ENCODE measurements at regions not wholly inside any gene's neighbourhood (a gene's known extent, or its start where the extent isn't known, plus 50 kb on each side); places are given as distances from the start of the nearest gene placed in this dataset.
"Not testable (repeated sequence)": the region's sequence is repeated elsewhere in the genome, so short reads cannot be mapped to it uniquely, and the experiment has no call there.

- intact Hi-C loops (cut with DNase I): no loop called here
- Histone ChIP-seq H3K4me1 (no peaks in the 10 kb centered on the region), H3K9me3 (no peaks in the 10 kb centered on the region), H3K36me3 (replicated peaks in 1 of 2; ENCODE audit: insufficient read depth in 1 of 2, low read depth in 2 of 2) (no peaks in the 10 kb centered on the region), H3K4me3 (no peak overlapping the region), H3K27ac (no peak overlapping the region), H3K27me3 (no peaks in the 10 kb centered on the region)
- ATAC-seq (no peak), DNase-seq (no peak)
- TF ChIP-seq CTCF (IDR thresholded peaks at IDR 0.05) (no peak), POLR2A (IDR thresholded peaks at IDR 0.05) (no peak)
- 35 to 40% methylated on average over 1 of the region's 1 CpG for WGBS, 2 donors
Observed at GRCh38 chr10:65046831-65047230, 1525.6 kb downstream of the REEP3 start.

GRCh38 chr10:65052111-65052510 lies 1530.9 kb downstream of the REEP3 start:
- intact Hi-C loops (cut with DNase I): not testable (repeated sequence)

GRCh38 chr10:65053397-65053796 lies 1532.2 kb downstream of the REEP3 start:
- H3K4me3 ChIP-seq; H3K27ac ChIP-seq; H3K27me3 ChIP-seq; DNase-seq; H3K9me3 ChIP-seq; ATAC-seq; H3K36me3 ChIP-seq (replicated peaks in 1 of 2; ENCODE audit: insufficient read depth in 1 of 2, low read depth in 2 of 2); intact Hi-C loops (cut with DNase I); H3K4me1 ChIP-seq: not testable (repeated sequence)
- WGBS, 2 donors: 86 to 95% methylated on average over 16 to 18 of the region's 18 CpGs

More at GRCh38 chr10:65052111-65052510, 1530.9 kb downstream of the REEP3 start:
- DNase-seq; ATAC-seq; H3K9me3 ChIP-seq; H3K27me3 ChIP-seq; H3K36me3 ChIP-seq (replicated peaks in 1 of 2; ENCODE audit: insufficient read depth in 1 of 2, low read depth in 2 of 2); H3K27ac ChIP-seq; H3K4me1 ChIP-seq; H3K4me3 ChIP-seq: not testable (repeated sequence)
- WGBS, 2 donors: 88 to 90% methylated on average over 6 to 13 of the region's 22 CpGs

GRCh38 chr10:65053831-65054351 lies 1532.7 kb downstream of the REEP3 start:
- H3K9me3 ChIP-seq; H3K27ac ChIP-seq; H3K27me3 ChIP-seq; intact Hi-C loops (cut with DNase I); H3K36me3 ChIP-seq (replicated peaks in 1 of 2; ENCODE audit: insufficient read depth in 1 of 2, low read depth in 2 of 2); H3K4me3 ChIP-seq; ATAC-seq; H3K4me1 ChIP-seq; DNase-seq: not testable (repeated sequence)
- 56 to 89% methylated on average over 8 to 46 of the region's 46 CpGs for WGBS, 2 donors

- H3K4me1 ChIP-seq; H3K36me3 ChIP-seq (replicated peaks in 1 of 2; ENCODE audit: insufficient read depth in 1 of 2, low read depth in 2 of 2); H3K9me3 ChIP-seq; H3K27me3 ChIP-seq; ATAC-seq; intact Hi-C loops (cut with DNase I); H3K27ac ChIP-seq; DNase-seq; H3K4me3 ChIP-seq: not testable (repeated sequence)
- 79 to 83% methylated on average over 12 of the region's 12 CpGs for WGBS, 2 donors
Observed at GRCh38 chr10:65054701-65055100, 1533.5 kb downstream of the REEP3 start.

GRCh38 chr10:65065278-65065677 lies 1544.1 kb downstream of the REEP3 start:
- ATAC-seq (no peak), DNase-seq (no peak)
- H3K9me3 ChIP-seq: no peaks in the 10 kb centered on the region
- H3K36me3 ChIP-seq (replicated peaks in 1 of 2; ENCODE audit: insufficient read depth in 1 of 2, low read depth in 2 of 2): no peaks in the 10 kb centered on the region
- WGBS, 2 donors: 67 to 80% methylated on average over 1 of the region's 1 CpG
- H3K4me3 ChIP-seq: no peak overlapping the region
- TF ChIP-seq CTCF (IDR thresholded peaks at IDR 0.05): no peak
- no peak for TF ChIP-seq POLR2A (IDR thresholded peaks at IDR 0.05)
- intact Hi-C loops (cut with DNase I): no loop called here
- H3K27ac ChIP-seq: no peak overlapping the region
- no peaks in the 10 kb centered on the region for H3K4me1 ChIP-seq
- no peaks in the 10 kb centered on the region for H3K27me3 ChIP-seq

GRCh38 chr10:65083222-65083621 lies 1562.0 kb downstream of the REEP3 start:
- no peaks in the 10 kb centered on the region for H3K27me3 ChIP-seq
- no peak for TF ChIP-seq POLR2A (IDR thresholded peaks at IDR 0.05)
- peaks cover 0 to 5% (median 0%) of the 10 kb centered on the region in 3 donors for H3K9me3 ChIP-seq
- no peaks in the 10 kb centered on the region for H3K4me1 ChIP-seq
- no peak overlapping the region for H3K4me3 ChIP-seq
- H3K27ac ChIP-seq: no peak overlapping the region
- no peaks in the 10 kb centered on the region for H3K36me3 ChIP-seq (replicated peaks in 1 of 2; ENCODE audit: insufficient read depth in 1 of 2, low read depth in 2 of 2)
- DNase-seq (no peak), ATAC-seq (no peak)
- intact Hi-C loops (cut with DNase I): no loop called here
- WGBS, 2 donors: 62 to 70% methylated on average over 5 to 6 of the region's 6 CpGs

Measured in body of pancreas (tissue), 4 donors.